Stimulated activated CD4-positive, alpha-beta T cell treated with anti-CD3 and anti-CD28 coated beads, Interleukin-1b, Interleukin-23, amount 100 ng/mL, for 1 hour (primary cell): ENCODE measurements at regions not wholly inside any gene's neighbourhood (a gene's known extent, or its start where the extent isn't known, plus 50 kb on each side); places are given as distances from the start of the nearest gene placed in this dataset.
"Not testable (repeated sequence)": the region's sequence is repeated elsewhere in the genome, so short reads cannot be mapped to it uniquely, and the experiment has no call there.

Source experiments
- DNase-seq, 2 donors: peaks; one replicate each; pipeline ENCODE4 v3.0.0-alpha.2; 2020; ENCODE audit warnings: low read depth in 2 of 2

GRCh38 chr6:85128781-85129180 is 321.1 kb upstream of the NT5E start:
- DNase-seq = no peak

GRCh38 chr6:85128256-85128655 is 321.6 kb upstream of the NT5E start:
- DNase-seq = not testable (repeated sequence)

GRCh38 chr6:85127696-85128243 is 322.1 kb upstream of the NT5E start:
- DNase-seq = no peak

- no peak for DNase-seq
Observed at GRCh38 chr6:85127168-85127498, 322.8 kb upstream of the NT5E start.

GRCh38 chr6:85126485-85127167 is 323.3 kb upstream of the NT5E start:
- no peak for DNase-seq

GRCh38 chr6:85125526-85125925 is 324.4 kb upstream of the NT5E start:
- DNase-seq = no peak

- DNase-seq = no peak
Observed at GRCh38 chr6:85124472-85125354, 325.2 kb upstream of the NT5E start.

GRCh38 chr6:85121158-85121557 is 328.7 kb upstream of the NT5E start:
- DNase-seq = no peak

- no peak for DNase-seq
Observed at GRCh38 chr6:85118652-85119235, 331.1 kb upstream of the NT5E start.

GRCh38 chr6:85118233-85118632 is 331.6 kb upstream of the NT5E start:
- DNase-seq = no peak

- DNase-seq = no peak
Observed at GRCh38 chr6:85116475-85116874, 333.4 kb upstream of the NT5E start.

- DNase-seq = no peak
Observed at GRCh38 chr6:85115876-85116275, 334.0 kb upstream of the NT5E start.

GRCh38 chr6:85115376-85115775 is 334.5 kb upstream of the NT5E start:
- no peak for DNase-seq

GRCh38 chr6:85114581-85114935 is 335.3 kb upstream of the NT5E start:
- no peak for DNase-seq

GRCh38 chr6:85113934-85114580 is 335.8 kb upstream of the NT5E start:
- DNase-seq = no peak

GRCh38 chr6:85112540-85112939 is 337.3 kb upstream of the NT5E start:
- no peak for DNase-seq

- DNase-seq = no peak
Observed at GRCh38 chr6:85111481-85112011, 338.3 kb upstream of the NT5E start.

- no peak for DNase-seq
Observed at GRCh38 chr6:85110943-85111342, 338.9 kb upstream of the NT5E start.

- no peak for DNase-seq
Observed at GRCh38 chr6:85107701-85108100, 342.2 kb upstream of the NT5E start.

- DNase-seq = no peak
Observed at GRCh38 chr6:85096976-85097375, 332.6 kb upstream of the TBX18 start.

- DNase-seq = no peak
Observed at GRCh38 chr6:85092226-85092625, 327.8 kb upstream of the TBX18 start.

GRCh38 chr6:85089255-85089654 is 324.9 kb upstream of the TBX18 start:
- DNase-seq = no peak
